ENCODE measurements at regions not wholly inside any gene's neighbourhood (a gene's known extent, or its start where the extent isn't known, plus 50 kb on each side); places are given as distances from the start of the nearest gene placed in this dataset.

DNA sequence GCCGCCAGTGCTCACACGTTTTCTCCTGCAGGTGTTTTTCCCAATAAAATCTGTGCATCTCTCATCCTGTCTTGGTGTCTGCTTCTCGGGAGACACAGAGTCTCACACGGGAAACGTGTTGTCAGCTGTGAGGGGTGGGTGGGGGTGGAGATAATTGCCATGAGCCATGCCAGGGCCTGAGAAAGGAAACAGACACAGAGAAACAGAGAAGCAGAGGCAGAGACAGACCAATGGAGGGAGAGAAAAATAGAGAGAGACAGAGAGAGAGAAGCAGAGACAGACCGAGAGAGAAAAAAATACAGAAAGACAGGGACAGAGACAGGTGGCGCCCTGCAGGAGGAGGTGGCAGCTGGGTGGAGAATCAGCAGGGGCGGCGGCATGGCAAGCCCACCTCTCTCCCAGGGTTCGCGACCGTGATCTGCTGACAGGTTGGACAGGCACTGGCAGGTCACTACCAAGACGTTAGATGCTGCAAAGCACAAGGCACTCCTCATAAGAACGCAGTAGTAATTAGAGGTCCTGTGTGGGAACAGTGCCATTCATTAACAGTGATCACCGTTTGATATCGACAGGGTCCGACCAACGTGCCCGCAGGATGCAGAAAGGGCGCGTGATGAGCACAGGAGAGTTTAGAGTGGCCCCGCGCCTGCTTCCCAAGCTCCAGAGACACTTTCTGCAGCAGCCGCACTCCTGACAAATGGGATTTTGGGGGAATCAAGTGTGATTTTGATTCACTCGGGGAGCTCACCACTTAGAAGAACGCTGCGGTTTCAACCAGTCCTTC is 70.5 kb upstream of the INSIG1 start:
- H3K36me3 ChIP-seq (ENCODE audit: control insufficient read depth in 1 of 2, insufficient read depth in 2 of 2, low read length in 2 of 2): no peaks in the 10 kb centered on the region
- intact Hi-C loops (cut with micrococcal nuclease): no loop called here
- ATAC-seq (no peak), DNase-seq (ENCODE audit: low read depth, low spot score) (no peak)
- ChIA-PET CTCF (no interaction called here), RAD21 (ENCODE audit: low non-redundant PET in 1 of 2, low total read pairs in 2 of 2, uncharacterized antibody in 2 of 2, unreplicated experiment in 2 of 2) (no interaction called here), POLR2A (no interaction called here)
- no peaks in the 10 kb centered on the region for H3K9me2 ChIP-seq (ENCODE audit: insufficient read depth)
- H3K9me3 ChIP-seq (ENCODE audit: control insufficient read depth in 1 of 2, insufficient read depth in 1 of 2, low read depth in 1 of 2, low read length in 2 of 2): no peaks in the 10 kb centered on the region
- H3K79me2 ChIP-seq (ENCODE audit: insufficient read depth, low read length): no peaks in the 10 kb centered on the region
- no peak overlapping the region for H3K4me2 ChIP-seq (ENCODE audit: low read length)
- no peaks in the 10 kb centered on the region for H3K27me3 ChIP-seq (ENCODE audit: insufficient read depth, low read length)
- BruUV-seq (replicated peaks): no TSS peak
- H3K4me1 ChIP-seq (ENCODE audit: control insufficient read depth in 1 of 2, insufficient read depth in 2 of 2, low read length in 2 of 2): peaks cover 8 to 26% of the 10 kb centered on the region in 2 experiments; a peak in 3 of 4 replicates
- no peaks in the 10 kb centered on the region for H4K20me1 ChIP-seq (ENCODE audit: insufficient read depth)
- no peak overlapping the region for H2AFZ ChIP-seq (ENCODE audit: low read depth, low read length, poor library complexity, severe bottlenecking)
- no peak overlapping the region for H3K9ac ChIP-seq (ENCODE audit: low read length)
- no peak overlapping the region for H3K4me3 ChIP-seq (replicated peaks in 1 of 2; ENCODE audit: low read depth in 1 of 2, low read length in 2 of 2)
- no peak overlapping the region for H3K27ac ChIP-seq (ENCODE audit: low read depth, low read length)
- no peak for TF ChIP-seq RAD21 (IDR thresholded peaks at IDR 0.05; ENCODE audit: low read depth)
- no peak for TF ChIP-seq POLR2A (IDR thresholded peaks at IDR 0.05; ENCODE audit: borderline replicate concordance, extremely low read depth, insufficient read depth, insufficient read length)
- no peak for TF ChIP-seq POLR2AphosphoS5 (IDR thresholded peaks at IDR 0.05; ENCODE audit: low read depth, low read length)
- no peak for TF ChIP-seq CBX3 (IDR thresholded peaks at IDR 0.05; ENCODE audit: low read depth)
- no peak for TF ChIP-seq ZNF274 (IDR thresholded peaks at IDR 0.05; ENCODE audit: low read depth, low read length)
- TF ChIP-seq, protein P1, sequence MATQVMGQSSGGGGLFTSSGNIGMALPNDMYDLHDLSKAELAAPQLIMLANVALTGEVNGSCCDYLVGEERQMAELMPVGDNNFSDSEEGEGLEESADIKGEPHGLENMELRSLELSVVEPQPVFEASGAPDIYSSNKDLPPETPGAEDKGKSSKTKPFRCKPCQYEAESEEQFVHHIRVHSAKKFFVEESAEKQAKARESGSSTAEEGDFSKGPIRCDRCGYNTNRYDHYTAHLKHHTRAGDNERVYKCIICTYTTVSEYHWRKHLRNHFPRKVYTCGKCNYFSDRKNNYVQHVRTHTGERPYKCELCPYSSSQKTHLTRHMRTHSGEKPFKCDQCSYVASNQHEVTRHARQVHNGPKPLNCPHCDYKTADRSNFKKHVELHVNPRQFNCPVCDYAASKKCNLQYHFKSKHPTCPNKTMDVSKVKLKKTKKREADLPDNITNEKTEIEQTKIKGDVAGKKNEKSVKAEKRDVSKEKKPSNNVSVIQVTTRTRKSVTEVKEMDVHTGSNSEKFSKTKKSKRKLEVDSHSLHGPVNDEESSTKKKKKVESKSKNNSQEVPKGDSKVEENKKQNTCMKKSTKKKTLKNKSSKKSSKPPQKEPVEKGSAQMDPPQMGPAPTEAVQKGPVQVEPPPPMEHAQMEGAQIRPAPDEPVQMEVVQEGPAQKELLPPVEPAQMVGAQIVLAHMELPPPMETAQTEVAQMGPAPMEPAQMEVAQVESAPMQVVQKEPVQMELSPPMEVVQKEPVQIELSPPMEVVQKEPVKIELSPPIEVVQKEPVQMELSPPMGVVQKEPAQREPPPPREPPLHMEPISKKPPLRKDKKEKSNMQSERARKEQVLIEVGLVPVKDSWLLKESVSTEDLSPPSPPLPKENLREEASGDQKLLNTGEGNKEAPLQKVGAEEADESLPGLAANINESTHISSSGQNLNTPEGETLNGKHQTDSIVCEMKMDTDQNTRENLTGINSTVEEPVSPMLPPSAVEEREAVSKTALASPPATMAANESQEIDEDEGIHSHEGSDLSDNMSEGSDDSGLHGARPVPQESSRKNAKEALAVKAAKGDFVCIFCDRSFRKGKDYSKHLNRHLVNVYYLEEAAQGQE (IDR thresholded peaks at IDR 0.05; ENCODE audit: low read depth): no peak
- TF ChIP-seq CEBPB (IDR thresholded peaks at IDR 0.05; ENCODE audit: low read depth): no peak
- TF ChIP-seq EZH2 (IDR thresholded peaks at IDR 0.05): no peak
- TF ChIP-seq EGR1 (IDR thresholded peaks at IDR 0.05; ENCODE audit: low read depth): no peak
- no peak for TF ChIP-seq JUND (IDR thresholded peaks at IDR 0.05)
- TF ChIP-seq, protein P2, sequence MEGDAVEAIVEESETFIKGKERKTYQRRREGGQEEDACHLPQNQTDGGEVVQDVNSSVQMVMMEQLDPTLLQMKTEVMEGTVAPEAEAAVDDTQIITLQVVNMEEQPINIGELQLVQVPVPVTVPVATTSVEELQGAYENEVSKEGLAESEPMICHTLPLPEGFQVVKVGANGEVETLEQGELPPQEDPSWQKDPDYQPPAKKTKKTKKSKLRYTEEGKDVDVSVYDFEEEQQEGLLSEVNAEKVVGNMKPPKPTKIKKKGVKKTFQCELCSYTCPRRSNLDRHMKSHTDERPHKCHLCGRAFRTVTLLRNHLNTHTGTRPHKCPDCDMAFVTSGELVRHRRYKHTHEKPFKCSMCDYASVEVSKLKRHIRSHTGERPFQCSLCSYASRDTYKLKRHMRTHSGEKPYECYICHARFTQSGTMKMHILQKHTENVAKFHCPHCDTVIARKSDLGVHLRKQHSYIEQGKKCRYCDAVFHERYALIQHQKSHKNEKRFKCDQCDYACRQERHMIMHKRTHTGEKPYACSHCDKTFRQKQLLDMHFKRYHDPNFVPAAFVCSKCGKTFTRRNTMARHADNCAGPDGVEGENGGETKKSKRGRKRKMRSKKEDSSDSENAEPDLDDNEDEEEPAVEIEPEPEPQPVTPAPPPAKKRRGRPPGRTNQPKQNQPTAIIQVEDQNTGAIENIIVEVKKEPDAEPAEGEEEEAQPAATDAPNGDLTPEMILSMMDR (IDR thresholded peaks at IDR 0.05 in 2 of 3, conservative IDR thresholded peaks at IDR 0.05 in 1 of 3; ENCODE audit: borderline replicate concordance in 1 of 3, insufficient read depth in 1 of 3, low read depth in 2 of 3, low read length in 2 of 3): no peak
- no peak for TF ChIP-seq ELF1 (IDR thresholded peaks at IDR 0.05; ENCODE audit: borderline replicate concordance, low read depth)
- TF ChIP-seq, protein P3, sequence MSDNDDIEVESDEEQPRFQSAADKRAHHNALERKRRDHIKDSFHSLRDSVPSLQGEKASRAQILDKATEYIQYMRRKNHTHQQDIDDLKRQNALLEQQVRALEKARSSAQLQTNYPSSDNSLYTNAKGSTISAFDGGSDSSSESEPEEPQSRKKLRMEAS (IDR thresholded peaks at IDR 0.05): no peak
- no peak for TF ChIP-seq TCF7L2 (IDR thresholded peaks at IDR 0.05; ENCODE audit: borderline replicate concordance, extremely low read depth, insufficient read depth, insufficient read length)
- TF ChIP-seq, protein P4, sequence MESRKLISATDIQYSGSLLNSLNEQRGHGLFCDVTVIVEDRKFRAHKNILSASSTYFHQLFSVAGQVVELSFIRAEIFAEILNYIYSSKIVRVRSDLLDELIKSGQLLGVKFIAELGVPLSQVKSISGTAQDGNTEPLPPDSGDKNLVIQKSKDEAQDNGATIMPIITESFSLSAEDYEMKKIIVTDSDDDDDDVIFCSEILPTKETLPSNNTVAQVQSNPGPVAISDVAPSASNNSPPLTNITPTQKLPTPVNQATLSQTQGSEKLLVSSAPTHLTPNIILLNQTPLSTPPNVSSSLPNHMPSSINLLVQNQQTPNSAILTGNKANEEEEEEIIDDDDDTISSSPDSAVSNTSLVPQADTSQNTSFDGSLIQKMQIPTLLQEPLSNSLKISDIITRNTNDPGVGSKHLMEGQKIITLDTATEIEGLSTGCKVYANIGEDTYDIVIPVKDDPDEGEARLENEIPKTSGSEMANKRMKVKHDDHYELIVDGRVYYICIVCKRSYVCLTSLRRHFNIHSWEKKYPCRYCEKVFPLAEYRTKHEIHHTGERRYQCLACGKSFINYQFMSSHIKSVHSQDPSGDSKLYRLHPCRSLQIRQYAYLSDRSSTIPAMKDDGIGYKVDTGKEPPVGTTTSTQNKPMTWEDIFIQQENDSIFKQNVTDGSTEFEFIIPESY (IDR thresholded peaks at IDR 0.05; ENCODE audit: extremely low read depth, insufficient replicate concordance, low read length): no peak
- no peak for TF ChIP-seq EZH2phosphoT487 (IDR thresholded peaks at IDR 0.05; ENCODE audit: borderline replicate concordance)
